ENCODE measurements at regions not wholly inside any gene's neighbourhood (a gene's known extent, or its start where the extent isn't known, plus 50 kb on each side); places are given as distances from the start of the nearest gene placed in this dataset.
"Not testable (repeated sequence)": the region's sequence is repeated elsewhere in the genome, so short reads cannot be mapped to it uniquely, and the experiment has no call there.

DNA sequence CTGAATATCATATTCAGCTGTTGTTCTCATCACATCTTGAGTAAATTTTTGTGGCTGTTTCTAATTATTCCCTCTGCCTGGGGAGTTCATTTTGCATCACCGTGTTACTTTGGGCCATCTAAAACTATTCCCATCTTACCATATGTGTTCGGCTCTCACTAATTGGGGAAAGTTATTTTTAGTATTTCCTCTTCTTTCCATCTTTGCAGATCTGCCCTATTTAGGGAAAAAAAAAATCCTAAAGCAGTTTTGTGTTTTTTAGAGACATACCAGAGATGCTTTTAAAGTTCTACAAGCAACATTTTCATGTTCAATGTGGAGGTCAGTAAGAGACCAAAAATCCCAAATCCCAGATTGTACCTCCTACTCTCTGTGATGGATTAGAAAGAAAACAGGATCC lies 111.3 kb upstream of the NDUFV2 start:
- no peak for ATAC-seq (ENCODE audit: low read depth)
- no peak overlapping the region for H3K27ac ChIP-seq (ENCODE audit: poor library complexity, severe bottlenecking)
- TF ChIP-seq, protein P1, sequence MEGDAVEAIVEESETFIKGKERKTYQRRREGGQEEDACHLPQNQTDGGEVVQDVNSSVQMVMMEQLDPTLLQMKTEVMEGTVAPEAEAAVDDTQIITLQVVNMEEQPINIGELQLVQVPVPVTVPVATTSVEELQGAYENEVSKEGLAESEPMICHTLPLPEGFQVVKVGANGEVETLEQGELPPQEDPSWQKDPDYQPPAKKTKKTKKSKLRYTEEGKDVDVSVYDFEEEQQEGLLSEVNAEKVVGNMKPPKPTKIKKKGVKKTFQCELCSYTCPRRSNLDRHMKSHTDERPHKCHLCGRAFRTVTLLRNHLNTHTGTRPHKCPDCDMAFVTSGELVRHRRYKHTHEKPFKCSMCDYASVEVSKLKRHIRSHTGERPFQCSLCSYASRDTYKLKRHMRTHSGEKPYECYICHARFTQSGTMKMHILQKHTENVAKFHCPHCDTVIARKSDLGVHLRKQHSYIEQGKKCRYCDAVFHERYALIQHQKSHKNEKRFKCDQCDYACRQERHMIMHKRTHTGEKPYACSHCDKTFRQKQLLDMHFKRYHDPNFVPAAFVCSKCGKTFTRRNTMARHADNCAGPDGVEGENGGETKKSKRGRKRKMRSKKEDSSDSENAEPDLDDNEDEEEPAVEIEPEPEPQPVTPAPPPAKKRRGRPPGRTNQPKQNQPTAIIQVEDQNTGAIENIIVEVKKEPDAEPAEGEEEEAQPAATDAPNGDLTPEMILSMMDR (IDR thresholded peaks at IDR 0.05; ENCODE audit: poor library complexity, severe bottlenecking) = no peak
- no peaks in the 10 kb centered on the region for H3K9me3 ChIP-seq (ENCODE audit: severe bottlenecking)
- H3K27me3 ChIP-seq (ENCODE audit: insufficient read depth, poor library complexity, severe bottlenecking) = no peaks in the 10 kb centered on the region
- H3K4me1 ChIP-seq (ENCODE audit: insufficient read depth, poor library complexity, severe bottlenecking) = peaks cover 13% of the 10 kb centered on the region
- no peaks in the 10 kb centered on the region for H3K36me3 ChIP-seq (ENCODE audit: low read depth)
- no peak overlapping the region for H3K4me3 ChIP-seq (ENCODE audit: severe bottlenecking)
- DNase-seq (ENCODE audit: low spot score) = no peak

DNA sequence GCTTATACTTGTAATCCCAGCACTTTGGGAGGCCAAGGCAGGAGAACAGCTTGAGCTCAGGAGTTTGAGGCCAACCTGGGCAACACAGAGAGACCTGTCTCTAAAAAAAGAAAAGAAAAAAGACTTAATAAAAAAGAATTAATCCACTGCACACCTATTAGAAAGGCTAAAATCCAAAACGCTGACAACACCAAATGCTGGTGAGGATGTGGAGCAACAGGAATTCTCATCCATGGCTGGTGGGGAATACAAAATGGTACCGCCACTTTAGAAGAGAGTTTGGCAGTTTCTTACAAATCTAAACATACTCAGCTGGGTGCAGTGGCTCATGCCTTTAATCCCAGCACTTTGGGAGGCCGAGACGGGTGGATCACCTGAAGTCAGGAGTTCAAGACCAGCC lies 110.0 kb upstream of the NDUFV2 start:
- DNase-seq (ENCODE audit: low spot score); H3K4me1 ChIP-seq (ENCODE audit: insufficient read depth, poor library complexity, severe bottlenecking); H3K36me3 ChIP-seq (ENCODE audit: low read depth); H3K9me3 ChIP-seq (ENCODE audit: severe bottlenecking); H3K27me3 ChIP-seq (ENCODE audit: insufficient read depth, poor library complexity, severe bottlenecking); H3K4me3 ChIP-seq (ENCODE audit: severe bottlenecking); ATAC-seq (ENCODE audit: low read depth); H3K27ac ChIP-seq (ENCODE audit: poor library complexity, severe bottlenecking): not testable (repeated sequence)

DNA sequence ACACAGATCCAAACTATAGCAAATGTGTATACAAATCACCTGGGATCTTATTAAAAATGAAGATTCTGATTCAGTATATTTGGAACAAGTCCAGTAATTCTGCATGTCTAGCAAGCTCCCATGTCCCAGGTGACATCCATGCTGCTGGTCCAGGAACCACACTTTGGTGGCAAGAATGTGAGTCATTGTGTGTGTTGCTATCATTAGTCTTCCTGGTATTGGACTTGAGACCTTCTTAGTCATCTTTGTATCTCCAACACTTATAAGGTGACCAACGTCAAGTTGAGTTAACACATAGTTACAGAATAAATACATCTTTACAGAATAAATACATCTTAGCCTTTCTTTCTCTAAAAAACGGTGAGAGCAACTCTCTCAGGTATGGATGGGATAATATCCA lies 107.9 kb upstream of the NDUFV2 start:
- peaks cover 12% of the 10 kb centered on the region for H3K4me1 ChIP-seq (ENCODE audit: insufficient read depth, poor library complexity, severe bottlenecking)
- no peak overlapping the region for H3K4me3 ChIP-seq (ENCODE audit: severe bottlenecking)
- no peaks in the 10 kb centered on the region for H3K27me3 ChIP-seq (ENCODE audit: insufficient read depth, poor library complexity, severe bottlenecking)
- H3K36me3 ChIP-seq (ENCODE audit: low read depth) = no peaks in the 10 kb centered on the region
- no peaks in the 10 kb centered on the region for H3K9me3 ChIP-seq (ENCODE audit: severe bottlenecking)
- ATAC-seq (ENCODE audit: low read depth) = no peak
- DNase-seq (ENCODE audit: low spot score) = no peak
- H3K27ac ChIP-seq (ENCODE audit: poor library complexity, severe bottlenecking) = no peak overlapping the region
- TF ChIP-seq, protein P1 (IDR thresholded peaks at IDR 0.05; ENCODE audit: poor library complexity, severe bottlenecking) = no peak

DNA sequence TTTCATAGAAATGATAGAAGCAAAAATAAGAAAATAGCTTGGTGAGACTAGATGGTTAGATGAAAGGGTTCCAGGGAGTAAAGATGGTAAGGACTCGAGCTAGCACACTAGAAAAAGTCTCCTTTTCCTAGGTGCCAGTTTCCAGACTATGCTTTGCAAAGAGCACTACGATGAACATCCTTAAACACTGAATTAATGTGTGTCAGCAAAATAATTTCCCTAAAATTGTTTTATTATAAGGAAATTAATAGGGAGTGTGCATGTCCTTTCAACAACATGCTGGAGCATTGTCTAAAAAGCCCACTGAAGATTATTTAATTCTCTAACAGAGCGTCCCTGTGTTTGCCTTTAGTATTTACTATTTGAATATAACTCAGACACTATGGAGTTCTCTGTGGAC lies 107.4 kb upstream of the NDUFV2 start:
- no peaks in the 10 kb centered on the region for H3K27me3 ChIP-seq (ENCODE audit: insufficient read depth, poor library complexity, severe bottlenecking)
- TF ChIP-seq, protein P1 (IDR thresholded peaks at IDR 0.05; ENCODE audit: poor library complexity, severe bottlenecking) = no peak
- no peak overlapping the region for H3K4me3 ChIP-seq (ENCODE audit: severe bottlenecking)
- H3K9me3 ChIP-seq (ENCODE audit: severe bottlenecking) = no peaks in the 10 kb centered on the region
- no peaks in the 10 kb centered on the region for H3K36me3 ChIP-seq (ENCODE audit: low read depth)
- ATAC-seq (ENCODE audit: low read depth) (no peak), DNase-seq (ENCODE audit: low spot score) (no peak)
- H3K4me1 ChIP-seq (ENCODE audit: insufficient read depth, poor library complexity, severe bottlenecking) = peaks cover 12% of the 10 kb centered on the region
- H3K27ac ChIP-seq (ENCODE audit: poor library complexity, severe bottlenecking) = no peak overlapping the region

DNA sequence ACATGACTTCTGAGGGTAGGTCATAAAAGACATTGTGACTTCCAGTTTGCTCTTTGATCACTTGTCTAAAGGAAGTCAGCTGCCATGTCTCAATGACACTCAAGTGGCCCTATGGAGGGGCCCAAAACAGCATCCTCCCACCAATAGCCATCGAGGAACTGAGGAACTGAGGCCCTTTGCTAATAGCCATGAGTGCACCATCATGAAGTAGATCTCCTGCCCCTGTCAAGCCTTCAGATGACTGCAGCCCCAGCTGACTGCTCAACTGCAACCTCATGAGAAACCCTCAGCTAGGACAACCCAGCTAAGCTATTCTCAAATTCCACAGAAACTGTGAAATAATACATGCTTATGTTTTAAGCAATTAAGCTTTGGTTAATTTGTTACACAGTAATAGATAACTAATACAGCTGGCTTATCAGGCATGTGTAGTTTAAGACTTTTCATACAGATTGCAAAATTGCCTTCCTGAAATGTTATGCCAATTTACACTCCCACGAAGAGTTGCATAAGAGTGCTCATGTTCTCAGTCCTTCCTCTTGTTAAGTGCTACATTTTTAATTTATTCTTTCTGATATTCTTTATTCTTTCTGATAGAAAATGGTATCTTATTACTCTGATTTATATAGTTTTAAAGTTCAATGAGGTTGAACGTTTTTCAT lies 105.6 kb upstream of the NDUFV2 start:
- TF ChIP-seq, protein P1 (IDR thresholded peaks at IDR 0.05; ENCODE audit: poor library complexity, severe bottlenecking) = no peak
- Histone ChIP-seq H3K4me1 (ENCODE audit: insufficient read depth, poor library complexity, severe bottlenecking) (peaks cover 12% of the 10 kb centered on the region), H3K27ac (ENCODE audit: poor library complexity, severe bottlenecking) (peak overlapping the region; percentile 11), H3K36me3 (ENCODE audit: low read depth) (no peaks in the 10 kb centered on the region), H3K4me3 (ENCODE audit: severe bottlenecking) (no peak overlapping the region), H3K27me3 (ENCODE audit: insufficient read depth, poor library complexity, severe bottlenecking) (no peaks in the 10 kb centered on the region), H3K9me3 (ENCODE audit: severe bottlenecking) (no peaks in the 10 kb centered on the region)
- ATAC-seq (ENCODE audit: low read depth) = no peak
- no peak for DNase-seq (ENCODE audit: low spot score)

Data from RWPE2 (cell line).